ENCODE measurements at regions not wholly inside any gene's neighbourhood (a gene's known extent, or its start where the extent isn't known, plus 50 kb on each side); places are given as distances from the start of the nearest gene placed in this dataset.

DNA sequence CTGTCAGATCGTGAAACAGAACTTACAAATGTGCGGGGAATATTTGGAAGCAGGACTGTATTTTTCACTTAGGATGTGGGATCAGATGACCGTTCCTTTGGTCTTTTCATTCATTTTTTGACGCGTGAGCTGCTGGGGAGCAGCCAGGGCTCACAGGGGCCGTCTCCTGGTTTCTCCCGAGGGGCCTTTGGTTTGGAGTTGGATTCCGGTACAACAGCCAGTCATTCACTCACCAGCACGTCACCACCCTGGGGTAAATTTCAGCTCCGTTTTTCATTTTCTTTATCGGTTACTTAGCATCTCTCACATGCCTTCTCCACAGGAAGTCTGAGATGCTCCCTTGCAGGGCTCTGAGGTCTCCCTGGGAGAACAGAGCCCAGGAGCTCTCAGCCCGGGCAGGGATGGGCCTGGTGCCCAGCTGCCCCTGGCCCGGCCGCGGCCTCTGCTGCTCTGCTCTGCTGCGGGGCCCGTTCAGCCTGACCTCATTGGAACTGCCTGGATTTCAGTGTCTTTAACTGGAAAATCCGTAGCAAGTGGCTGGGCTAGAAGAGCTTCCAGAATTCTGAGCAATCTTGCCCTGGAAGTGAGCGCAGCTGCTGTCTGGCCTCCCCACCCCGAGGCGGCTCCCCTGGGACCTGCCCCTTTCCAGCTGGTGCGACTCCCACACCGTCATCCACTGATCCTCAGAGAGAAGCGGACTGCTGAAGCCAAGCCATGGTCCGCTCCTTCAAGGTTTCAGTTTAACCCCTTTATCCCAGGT lies 335.6 kb downstream of the EIPR1 start:
- no peak overlapping the region for H3K27ac Mint-ChIP-seq (ENCODE audit: unreplicated experiment)
- no peak overlapping the region for H3K4me3 Mint-ChIP-seq (ENCODE audit: unreplicated experiment)
- no peak for DNase-seq (ENCODE audit: low spot score)
- peaks cover 7% of the 10 kb centered on the region for H3K27me3 Mint-ChIP-seq (ENCODE audit: unreplicated experiment)
- H3K36me3 Mint-ChIP-seq (ENCODE audit: low read depth, unreplicated experiment): peaks cover 5% of the 10 kb centered on the region
- no peaks in the 10 kb centered on the region for H3K9me3 Mint-ChIP-seq (ENCODE audit: unreplicated experiment)
- no peaks in the 10 kb centered on the region for H3K4me1 Mint-ChIP-seq (ENCODE audit: unreplicated experiment)
- TF ChIP-seq, protein P1, sequence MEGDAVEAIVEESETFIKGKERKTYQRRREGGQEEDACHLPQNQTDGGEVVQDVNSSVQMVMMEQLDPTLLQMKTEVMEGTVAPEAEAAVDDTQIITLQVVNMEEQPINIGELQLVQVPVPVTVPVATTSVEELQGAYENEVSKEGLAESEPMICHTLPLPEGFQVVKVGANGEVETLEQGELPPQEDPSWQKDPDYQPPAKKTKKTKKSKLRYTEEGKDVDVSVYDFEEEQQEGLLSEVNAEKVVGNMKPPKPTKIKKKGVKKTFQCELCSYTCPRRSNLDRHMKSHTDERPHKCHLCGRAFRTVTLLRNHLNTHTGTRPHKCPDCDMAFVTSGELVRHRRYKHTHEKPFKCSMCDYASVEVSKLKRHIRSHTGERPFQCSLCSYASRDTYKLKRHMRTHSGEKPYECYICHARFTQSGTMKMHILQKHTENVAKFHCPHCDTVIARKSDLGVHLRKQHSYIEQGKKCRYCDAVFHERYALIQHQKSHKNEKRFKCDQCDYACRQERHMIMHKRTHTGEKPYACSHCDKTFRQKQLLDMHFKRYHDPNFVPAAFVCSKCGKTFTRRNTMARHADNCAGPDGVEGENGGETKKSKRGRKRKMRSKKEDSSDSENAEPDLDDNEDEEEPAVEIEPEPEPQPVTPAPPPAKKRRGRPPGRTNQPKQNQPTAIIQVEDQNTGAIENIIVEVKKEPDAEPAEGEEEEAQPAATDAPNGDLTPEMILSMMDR (IDR thresholded peaks at IDR 0.05; ENCODE audit: unreplicated experiment): no peak

DNA sequence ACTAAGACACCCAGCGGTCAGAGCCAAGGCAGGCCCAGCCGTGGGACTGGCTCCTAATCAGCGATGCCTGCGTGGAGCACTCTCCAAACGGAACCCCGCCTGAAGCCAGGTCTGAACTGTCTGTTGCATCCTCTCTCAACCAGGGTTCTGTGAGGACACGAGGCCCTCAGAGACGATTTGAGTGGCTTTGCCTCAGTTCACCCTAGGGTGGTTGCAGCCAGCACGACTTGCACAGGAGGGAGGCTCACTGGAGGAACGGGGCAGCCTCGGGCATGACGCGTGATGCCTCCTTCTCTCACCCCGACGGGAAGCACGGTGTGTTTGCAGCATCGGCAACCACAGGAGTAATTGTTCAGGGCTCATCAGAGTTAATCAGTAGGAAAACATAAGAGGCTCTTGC lies 336.4 kb downstream of the EIPR1 start:
- Mint-ChIP-seq H3K27ac (ENCODE audit: unreplicated experiment) (no peak overlapping the region), H3K4me3 (ENCODE audit: unreplicated experiment) (no peak overlapping the region), H3K27me3 (ENCODE audit: unreplicated experiment) (peaks cover 7% of the 10 kb centered on the region), H3K9me3 (ENCODE audit: unreplicated experiment) (no peaks in the 10 kb centered on the region), H3K36me3 (ENCODE audit: low read depth, unreplicated experiment) (peaks cover 5% of the 10 kb centered on the region), H3K4me1 (ENCODE audit: unreplicated experiment) (no peaks in the 10 kb centered on the region)
- DNase-seq (ENCODE audit: low spot score): no peak
- TF ChIP-seq, protein P1 (IDR thresholded peaks at IDR 0.05; ENCODE audit: unreplicated experiment): no peak

DNA sequence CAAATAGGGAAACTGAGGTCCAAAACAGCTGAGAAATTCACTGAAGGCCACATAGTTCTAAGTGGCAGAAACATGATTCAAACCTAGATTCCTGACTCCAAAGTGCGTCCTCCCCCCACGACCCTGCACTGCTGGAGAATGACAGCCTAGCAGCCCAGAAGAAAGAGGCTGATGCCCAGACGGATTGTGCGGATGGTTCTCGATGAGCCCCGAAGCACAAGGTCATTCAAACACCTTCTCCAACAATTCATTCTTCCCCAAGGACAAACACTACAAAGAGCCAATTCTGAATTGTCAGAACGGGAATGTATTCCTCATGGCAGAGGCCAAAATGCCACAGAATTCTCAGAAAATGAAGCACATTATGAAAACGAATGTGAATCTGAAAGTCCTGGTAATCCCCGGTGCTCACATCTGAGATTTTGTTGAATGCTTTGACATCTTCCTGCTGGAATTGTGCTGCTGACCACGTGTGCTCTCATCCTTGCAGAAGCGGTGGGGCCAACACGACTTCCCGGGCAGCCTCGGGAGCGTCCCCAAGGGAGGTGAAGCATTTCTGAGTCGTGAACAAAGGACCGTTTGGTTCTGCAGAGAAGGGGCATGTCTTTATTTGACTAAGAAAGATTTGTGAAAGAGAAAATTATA lies 337.0 kb downstream of the EIPR1 start:
- Mint-ChIP-seq H3K4me1 (ENCODE audit: unreplicated experiment) (no peaks in the 10 kb centered on the region), H3K27me3 (ENCODE audit: unreplicated experiment) (peaks cover 7% of the 10 kb centered on the region), H3K36me3 (ENCODE audit: low read depth, unreplicated experiment) (peaks cover 5% of the 10 kb centered on the region), H3K27ac (ENCODE audit: unreplicated experiment) (no peak overlapping the region), H3K9me3 (ENCODE audit: unreplicated experiment) (no peaks in the 10 kb centered on the region), H3K4me3 (ENCODE audit: unreplicated experiment) (no peak overlapping the region)
- no peak for DNase-seq (ENCODE audit: low spot score)
- TF ChIP-seq, protein P1 (IDR thresholded peaks at IDR 0.05; ENCODE audit: unreplicated experiment): no peak

DNA sequence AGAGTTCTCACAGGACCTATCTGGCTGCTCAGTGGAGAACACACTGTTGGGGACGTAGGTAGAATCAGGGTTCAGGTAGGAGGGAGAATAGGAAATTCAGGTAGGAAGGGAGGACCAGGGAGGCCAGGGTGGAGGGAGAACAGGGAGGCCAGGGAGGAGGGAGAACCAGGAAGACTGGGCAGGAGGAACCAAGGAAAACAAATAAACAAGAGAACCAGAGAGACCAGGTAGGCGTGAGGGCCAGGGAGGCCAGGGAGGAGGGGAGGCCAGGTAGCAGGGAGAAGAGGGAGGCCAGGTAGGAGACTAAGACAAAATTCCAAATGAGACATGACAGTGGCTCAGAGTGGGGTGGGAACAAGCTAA lies 337.6 kb downstream of the EIPR1 start:
- no peak overlapping the region for H3K4me3 Mint-ChIP-seq (ENCODE audit: unreplicated experiment)
- TF ChIP-seq, protein P1 (IDR thresholded peaks at IDR 0.05; ENCODE audit: unreplicated experiment): no peak
- peaks cover 5% of the 10 kb centered on the region for H3K36me3 Mint-ChIP-seq (ENCODE audit: low read depth, unreplicated experiment)
- H3K4me1 Mint-ChIP-seq (ENCODE audit: unreplicated experiment): no peaks in the 10 kb centered on the region
- no peak overlapping the region for H3K27ac Mint-ChIP-seq (ENCODE audit: unreplicated experiment)
- no peaks in the 10 kb centered on the region for H3K9me3 Mint-ChIP-seq (ENCODE audit: unreplicated experiment)
- DNase-seq (ENCODE audit: low spot score): no peak
- peaks cover 7% of the 10 kb centered on the region for H3K27me3 Mint-ChIP-seq (ENCODE audit: unreplicated experiment)

Data from endothelial cell (in vitro differentiated cells).